EH (cell line): ENCODE measurements at regions not wholly inside any gene's neighbourhood (a gene's known extent, or its start where the extent isn't known, plus 50 kb on each side); places are given as distances from the start of the nearest gene placed in this dataset.

Experiments used
- DNase-seq: peaks from one replicate; pipeline ENCODE4 v3.0.0-alpha.2; 2015; ENCODE audit warnings: low read depth

DNA sequence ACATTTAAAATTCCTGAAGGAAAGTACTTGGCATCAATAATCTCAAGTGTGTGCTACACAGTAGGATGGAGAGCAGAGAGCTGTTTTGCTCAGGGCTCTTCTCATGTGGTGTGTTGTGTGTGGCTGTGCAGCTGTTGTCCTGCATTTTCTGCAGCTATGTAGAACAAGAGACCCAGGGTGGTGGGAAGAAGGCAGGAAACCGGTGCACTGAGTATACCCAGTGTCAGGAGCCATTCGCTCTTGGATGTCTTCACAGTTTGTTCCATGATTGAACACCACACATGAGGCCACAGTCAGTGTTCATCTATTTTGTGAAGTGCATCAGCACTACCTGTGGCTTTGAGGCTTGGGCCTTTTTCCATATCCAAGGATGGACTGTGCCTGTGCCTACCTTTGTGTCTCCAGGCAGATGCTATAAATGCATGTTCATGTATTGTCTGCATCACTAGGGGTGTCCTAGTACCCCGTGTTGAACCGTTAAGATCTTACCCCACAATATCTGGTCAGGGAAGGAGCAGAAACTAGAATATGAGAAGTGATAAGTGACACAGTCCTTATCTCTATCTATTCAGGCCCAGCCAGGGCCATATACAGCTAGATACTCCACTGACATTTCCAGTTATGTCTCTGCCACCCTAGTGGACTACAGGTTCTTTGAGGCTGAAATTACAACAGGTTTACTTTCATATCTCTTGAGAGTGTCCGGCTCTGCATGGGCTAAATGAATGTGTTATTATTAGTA, 194.3 kb downstream of the NR2F2 start:
- no peak for DNase-seq

DNA sequence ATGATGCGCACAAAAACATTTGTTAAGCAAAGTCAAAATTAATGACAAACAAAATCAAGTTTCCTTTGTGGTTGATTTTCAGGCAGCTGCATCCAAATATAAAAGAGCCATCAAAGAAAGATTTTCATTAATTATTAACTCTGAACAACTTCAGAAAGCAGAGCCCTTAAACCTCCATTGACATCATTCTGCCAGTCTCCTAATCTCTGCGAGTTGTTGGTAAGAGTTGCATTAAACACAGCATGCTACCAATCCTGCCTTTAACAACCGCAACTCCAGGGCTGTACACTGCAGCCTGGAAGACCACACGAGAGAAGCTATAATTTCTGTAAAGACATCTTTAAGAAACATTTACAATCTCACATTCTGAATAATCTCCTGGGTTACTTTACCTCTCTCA, 204.6 kb downstream of the NR2F2 start:
- no peak for DNase-seq

DNA sequence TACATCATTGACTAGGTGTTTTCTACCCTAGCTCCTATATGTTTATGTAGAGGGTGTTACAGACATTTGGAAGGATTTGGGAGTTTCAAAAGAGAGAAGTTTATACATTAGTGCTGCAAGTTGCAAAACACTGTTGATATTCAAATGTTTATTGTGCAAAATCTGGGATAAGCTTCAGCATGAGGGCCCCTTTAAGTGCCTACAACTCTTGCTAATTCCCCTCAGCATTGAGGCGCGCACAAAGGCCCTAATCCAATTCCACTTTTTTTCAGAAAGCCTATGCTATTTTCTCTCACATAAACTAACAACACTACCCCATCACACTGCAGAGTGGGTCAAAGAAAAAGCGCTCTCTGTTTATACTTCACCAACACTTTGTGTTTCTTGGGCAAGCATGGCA, 208.0 kb downstream of the NR2F2 start:
- no peak for DNase-seq

DNA sequence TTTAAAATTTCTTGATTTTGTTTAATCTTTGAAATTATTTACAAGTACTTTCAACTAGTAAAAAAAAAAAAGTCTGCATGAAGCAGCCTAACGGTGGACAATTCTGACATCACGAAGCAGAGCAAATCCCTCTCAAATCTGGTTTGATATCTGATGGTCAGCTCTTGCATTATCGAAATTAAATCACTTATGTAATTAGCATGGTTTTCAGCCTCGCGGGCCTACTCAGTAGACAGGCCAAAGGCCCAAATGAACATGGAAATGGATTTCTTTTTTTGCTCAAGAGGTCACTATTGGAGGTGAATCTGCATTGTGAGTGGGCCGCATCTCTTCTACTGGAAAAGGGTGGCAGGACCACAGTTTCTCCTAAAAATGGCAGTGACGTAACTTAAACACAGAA, 209.8 kb downstream of the NR2F2 start:
- DNase-seq, result no peak

DNA sequence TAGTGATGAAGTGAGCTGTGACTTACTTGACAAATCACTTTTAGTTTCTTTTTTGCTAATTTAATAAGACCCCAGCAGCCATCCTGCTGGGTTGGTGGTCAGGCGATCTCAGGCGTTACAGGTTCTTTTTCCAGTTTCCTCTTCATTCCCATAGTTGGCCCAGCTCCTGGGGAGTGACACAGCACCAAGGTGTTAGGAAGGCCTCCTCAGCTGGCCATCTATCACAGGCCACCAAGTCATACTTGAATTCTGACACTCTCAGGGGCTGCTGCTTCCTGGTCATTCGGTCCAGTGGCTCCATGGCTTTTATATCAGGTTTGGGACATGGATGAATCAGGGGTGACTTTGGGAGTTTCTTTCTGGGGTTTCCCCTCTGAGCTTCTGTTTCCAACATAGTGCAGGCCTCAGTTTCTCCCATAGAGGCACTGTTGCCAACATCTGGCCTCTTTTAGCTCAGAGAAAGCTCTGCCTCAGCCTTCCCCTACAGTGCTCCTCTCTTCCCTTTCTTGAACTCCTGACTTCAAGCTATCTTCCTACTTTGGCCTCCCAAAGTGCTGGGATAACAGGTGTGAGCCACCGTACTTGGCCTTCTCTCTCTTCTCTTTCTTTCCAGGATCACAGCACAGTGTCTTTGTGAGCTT, 211.8 kb downstream of the NR2F2 start:
- no peak for DNase-seq

DNA sequence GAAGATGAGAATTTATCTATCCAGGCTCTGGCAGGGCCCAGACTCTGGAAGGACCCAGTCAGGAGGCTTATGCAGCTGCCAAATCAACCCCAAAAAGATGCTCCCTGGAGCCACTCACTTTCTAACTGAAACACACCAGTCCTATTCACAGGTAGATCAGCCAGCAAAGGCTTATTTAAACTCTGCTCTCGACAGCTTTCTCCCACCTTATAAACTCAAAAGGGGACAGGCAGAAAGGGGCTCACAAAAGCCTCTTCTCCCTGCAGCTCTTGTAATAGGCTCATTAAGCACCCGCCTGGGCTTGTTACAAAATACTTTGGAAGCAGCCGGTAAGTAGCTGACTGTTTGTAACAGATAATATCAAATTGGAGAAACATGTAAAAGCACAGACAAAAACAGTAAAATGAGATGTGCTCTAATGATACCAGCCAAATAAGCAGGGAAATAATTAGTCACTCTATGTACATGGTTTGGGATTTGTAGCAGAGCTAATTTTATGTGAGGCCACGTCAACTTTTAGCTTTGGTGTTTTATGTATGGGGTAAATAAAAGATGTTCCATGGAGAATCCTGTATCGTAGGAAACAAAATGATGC, 213.8 kb downstream of the NR2F2 start:
- DNase-seq, result peak; percentile 21

DNA sequence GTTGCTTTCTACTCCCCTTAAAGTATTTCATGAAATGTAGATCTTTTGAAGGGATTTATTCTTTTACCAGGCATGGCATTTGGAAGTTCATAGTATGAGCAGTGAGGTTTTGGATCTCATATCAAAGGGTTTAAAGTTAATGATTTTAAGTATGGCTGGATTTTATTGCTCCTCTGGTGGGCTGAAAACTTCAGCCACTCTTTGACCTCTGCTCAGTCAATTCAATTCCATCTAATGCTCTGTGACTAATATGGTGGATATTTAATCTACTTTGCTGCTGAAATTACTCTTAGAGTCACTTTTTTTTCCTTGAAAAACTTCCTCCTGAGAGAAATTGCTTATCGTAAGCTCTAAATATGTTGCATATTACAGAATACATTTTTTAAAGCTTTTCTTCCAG, 218.6 kb downstream of the NR2F2 start:
- peak; percentile 5 for DNase-seq

DNA sequence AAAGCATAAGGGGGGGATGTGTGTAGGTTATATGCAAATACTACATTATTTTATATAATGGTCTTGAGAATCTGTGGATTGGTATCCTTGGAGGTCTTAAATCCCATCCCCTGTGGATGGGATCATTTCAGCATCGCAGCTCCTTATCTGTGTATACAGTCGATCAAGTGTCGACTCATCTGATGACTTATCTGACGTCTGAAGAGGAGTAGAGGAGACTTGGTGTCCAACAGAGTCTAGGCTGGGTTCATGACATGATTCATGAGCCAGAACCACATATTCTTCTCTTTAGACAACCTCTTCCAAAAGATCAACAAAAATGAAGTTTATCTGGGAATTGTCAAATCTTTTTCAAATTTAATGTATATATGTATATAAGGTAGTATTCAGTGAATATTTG, 220.7 kb downstream of the NR2F2 start:
- DNase-seq, result peak; percentile 50

DNA sequence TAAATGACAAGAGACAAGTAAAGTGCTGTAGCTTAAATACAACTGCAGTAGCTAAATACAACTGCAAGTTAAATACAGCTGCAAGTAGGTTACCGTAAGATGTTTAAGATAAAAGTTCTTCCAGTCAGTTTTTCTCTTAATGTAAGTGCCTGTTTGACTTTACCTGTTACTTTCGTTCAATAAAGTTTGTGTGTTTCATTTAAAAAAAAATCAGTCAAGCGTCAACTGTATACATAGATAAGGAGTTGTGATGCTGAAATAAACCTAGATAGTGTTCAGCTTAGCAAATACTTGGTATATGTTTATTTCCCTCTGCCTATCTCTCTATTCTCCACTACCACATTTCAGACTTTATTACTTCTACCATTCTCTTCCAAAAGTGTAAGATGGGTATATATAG, 221.2 kb downstream of the NR2F2 start:
- DNase-seq, result no peak

DNA sequence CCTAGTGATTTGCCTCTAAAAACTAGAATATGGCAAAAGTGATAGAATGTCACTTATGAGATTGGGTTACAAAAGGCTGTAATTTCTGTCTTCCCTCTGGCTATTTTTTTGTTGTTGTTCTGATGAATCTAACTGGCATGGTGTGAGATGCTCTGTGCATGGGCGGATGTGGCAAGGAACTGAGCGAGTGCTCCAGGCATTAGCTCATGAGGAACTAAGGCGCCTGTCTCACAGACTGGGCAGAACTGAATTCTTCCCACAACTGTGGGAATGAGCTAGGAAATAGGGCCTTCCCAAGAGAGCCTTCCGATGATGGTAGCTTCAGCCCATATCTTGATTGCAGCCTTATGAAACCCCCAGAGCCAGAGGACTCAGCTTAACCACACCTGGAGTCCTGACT, 222.5 kb downstream of the NR2F2 start:
- peak; percentile 86 for DNase-seq

DNA sequence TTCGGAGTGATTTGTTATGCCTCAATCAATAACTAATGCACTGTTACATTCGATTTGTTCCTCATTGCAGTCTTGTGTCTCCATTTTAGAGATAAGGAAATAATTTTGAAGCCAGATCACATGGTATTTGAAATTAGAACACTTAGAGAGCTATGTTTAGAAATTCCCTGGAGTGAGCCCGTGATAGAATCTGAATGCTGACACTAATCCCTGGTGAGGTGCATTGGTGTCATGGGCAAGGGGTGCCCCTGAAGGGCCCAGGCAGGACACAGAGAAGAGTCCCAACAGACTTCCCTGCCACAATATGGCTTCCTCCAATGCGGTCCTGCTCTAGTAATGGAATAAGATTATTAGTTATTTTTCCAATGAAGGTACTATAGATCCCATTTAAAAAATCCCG, 223.0 kb downstream of the NR2F2 start:
- DNase-seq, result no peak

DNA sequence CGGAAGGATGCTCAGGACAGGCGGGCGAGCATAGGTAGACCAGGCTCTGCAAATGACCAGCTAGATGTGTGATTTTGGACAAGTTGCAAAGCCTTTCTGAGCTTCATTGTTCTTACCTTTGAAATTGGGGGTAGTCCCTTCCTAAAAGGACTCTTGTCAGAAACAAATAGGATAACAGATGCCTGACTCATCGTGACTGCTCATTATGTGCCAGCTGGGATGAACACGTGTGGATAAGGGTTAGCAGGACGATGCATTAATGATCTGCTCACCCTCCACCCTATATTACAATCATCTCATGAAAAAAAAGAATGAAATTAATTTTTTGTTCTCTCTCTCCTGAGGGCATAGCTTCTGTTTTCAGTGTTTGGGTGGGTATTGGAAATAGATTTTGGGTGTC, 223.4 kb downstream of the NR2F2 start:
- peak; percentile 19 for DNase-seq

DNA sequence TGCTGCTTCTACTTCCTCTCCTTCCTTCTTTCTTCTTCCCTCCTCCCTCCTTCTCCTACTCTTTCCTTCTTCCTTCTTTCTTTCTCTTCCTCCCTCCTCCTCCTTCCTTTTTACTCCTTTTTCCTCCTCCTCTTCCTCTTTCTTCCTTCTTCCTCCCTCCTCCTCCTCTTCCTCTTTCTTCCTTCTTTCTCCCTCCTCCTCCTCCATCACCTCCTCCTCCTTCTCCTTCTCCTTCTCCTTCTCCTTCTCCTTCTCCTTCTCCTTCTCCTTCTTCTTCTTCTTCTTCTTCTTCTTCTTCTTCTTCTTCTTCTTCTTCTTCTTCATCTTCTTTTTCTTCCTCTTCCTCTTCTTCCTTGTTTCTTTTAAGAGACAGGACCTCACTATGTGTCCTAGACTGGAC, 224.0 kb downstream of the NR2F2 start:
- DNase-seq, result no peak

DNA sequence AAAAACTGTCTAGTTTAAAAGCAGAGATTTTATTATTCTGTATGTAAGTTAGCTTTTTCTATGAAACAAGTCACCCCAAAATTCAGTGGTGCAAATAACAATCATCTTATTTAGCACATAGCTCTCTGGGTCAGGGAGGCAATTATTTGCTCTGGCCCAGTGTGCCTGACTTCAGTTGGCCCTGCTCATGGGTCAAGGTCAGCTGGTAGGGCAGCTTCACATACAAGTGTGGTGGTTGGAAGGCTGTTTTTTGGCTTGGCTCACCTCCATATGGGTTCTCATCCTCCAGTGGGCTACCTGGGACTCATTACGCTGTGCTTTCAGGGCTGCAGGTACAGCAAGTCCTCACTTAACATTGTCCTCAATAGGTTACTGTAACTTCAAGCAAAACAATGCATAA, 228.6 kb downstream of the NR2F2 start:
- no peak for DNase-seq

DNA sequence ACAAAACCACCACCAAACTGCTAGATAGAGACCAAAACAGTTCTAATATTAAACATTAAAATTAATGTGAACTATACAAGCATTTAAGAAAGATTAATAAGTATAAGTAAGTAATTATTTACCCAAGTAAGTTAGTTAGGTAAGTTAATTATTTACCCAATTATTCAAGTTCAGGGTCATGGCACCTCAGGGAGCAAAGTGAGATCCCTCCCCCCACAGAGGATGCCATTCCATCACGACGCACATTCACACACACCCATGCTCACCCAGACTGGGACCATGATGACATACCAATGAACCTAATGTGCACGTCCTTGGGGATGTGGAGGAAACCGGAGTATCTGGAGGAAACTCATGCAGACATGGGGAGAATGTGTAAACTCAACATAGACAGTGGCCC, 229.1 kb downstream of the NR2F2 start:
- DNase-seq, result no peak

DNA sequence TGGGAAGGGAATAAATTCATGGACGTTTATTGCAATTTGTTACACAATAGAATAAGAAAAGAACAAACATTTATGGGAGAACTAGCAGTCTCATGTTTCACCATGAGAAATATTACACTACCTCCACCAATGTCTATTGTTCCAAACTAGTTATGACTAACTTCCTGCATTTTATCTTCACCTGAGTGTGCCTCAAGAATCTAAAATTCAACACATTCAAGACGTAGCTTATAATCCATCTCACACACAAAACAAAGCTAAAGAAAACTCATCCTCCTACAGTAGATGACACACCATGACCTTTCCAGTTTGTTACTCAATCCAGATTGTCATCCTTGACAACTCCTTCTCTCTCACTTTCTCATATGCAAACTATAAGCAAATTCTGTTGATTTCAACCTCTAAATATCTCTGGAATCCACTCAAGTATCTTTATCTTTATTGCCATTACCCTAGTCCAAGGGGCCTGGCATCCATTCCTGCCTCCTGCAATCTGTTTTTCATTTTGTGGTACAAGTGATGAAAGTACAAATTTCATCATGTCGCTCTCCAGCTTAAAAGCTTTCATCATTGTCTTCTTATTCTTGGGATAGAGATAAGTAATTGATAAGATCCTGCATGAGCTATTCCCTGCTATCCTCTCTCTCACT, 229.9 kb downstream of the NR2F2 start:
- peak; percentile 71 for DNase-seq

DNA sequence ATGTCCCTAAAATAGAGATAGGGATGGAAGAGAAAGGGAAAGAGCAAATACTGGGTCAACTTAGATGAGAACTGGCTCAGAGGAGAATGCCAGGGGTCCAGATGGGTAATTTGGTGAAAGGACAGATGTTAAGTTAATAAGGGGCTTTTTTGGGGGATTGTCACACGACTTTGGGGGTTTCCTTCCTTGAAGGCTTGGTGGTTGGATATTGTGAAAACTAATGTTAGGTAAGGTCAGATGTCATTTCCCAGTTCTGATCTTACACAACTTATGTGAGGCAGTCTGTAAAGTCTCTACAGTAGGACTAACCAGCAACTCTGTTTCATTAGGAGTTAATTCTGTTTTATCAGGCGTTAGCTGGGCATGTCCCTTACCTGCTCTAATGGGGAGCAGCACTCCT, 231.1 kb downstream of the NR2F2 start:
- no peak for DNase-seq

DNA sequence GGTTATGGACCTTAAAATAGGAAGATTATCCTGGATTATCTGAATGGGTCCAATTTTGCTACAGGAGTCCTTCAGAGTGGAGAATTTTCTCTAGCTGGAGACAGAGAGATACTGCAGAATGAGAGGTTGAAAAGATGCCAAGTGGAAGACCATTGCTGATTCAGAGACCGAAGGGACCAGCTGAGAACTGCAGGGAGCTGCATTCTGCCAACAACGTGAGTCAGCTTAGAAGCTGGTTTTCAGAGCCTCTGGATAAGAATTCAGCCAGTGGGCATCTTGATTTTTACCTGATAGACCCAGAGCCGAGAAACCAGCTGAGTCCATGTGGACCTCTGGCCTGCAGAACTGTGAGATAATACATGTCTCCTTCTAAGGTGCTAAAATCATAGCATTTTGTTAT, 234.0 kb downstream of the NR2F2 start:
- DNase-seq, result peak; percentile 31

DNA sequence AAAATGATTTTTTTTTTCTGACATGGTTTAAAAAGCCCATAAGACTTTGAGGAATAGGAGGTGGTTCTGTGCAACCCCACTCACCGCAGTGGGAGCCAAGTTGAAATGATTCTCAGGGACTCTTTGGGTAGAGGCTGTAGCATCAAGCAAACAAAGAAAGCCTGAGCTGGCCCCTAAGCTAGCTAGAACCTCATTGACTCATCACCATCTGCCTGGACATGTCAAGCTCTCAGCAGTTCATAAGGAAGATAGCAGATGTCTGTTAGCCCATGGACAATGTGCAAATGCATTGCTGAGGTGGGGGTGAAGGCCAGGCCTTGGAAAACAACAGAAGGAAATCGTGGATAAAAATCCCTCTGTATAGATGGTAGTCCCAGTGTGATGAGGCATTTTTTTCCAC, 234.8 kb downstream of the NR2F2 start:
- DNase-seq, result no peak

DNA sequence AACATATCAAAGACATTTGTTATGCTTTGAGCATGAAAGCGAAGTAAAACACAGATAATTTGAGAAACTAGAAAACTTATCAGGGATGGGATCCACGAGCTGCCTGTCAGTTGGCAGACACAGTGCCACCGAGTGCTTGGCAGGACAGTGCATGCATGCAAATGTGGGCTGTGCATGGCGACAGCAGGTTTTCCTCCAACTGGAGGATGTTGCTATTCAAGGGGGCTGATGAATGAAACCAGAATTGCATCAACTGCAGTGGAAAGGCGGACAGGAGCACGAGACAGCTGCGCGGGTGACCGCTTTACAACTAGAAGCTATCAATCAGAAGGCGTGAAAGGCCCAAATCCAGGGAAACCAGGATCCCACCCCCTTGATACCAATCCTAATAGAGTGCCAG, 244.3 kb downstream of the NR2F2 start:
- DNase-seq, result no peak

DNA sequence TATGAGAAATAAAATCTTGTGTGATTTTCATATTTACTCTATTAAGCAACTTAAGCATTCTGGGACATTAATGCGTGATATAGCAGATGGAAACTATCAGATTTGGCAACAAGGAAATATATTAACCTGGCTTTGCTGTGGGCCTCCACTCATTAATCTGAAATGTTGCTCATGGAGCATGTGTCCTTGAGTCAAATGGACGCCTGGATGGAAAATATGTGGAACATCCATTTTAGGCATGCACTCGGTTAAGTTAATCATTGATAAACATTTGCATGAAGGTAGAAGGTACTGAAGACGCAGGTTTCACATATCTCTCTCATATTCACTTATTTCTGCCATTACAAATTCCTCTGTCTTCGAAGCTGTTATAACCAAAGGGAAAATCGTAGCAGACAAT, 246.1 kb downstream of the NR2F2 start:
- DNase-seq, result no peak

DNA sequence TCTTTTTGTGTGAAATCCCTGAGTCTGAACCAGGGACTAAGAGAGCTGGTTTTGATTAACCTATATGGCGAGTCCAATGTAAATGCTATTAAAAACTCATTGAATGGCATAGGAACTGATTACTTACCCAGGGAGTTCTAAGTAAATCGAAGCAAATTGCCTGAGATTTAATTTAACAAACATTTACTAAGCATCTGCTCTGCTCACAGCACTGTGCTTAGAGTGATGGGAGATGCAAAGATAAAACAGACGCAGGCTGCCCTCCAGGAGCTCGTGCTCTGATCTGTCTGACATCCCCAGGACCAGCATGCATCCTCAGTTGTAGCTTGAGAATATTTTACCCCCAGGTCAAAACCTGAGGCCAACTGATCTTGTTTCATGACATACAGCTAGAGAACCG, 247.9 kb downstream of the NR2F2 start:
- DNase-seq, result no peak

DNA sequence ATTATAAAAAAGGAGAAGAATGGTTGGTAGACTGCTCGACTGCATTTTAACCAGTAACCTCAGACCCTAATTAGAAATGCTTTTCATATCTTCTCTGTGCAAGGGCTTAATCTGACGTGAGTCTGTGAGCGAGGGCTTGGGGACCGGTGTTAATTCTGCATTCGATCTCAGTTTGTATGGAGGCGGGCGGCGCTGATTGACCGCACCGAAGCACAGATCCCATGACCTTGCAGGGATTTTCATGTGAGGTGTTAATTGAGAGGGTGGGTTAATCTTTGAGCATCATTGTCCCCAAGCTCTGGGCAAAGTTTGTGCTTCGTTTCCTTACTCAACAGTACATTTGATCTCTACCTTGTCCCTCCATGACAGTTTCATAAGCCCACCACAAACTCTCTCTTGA, 250.9 kb downstream of the NR2F2 start:
- no peak for DNase-seq
